A673 (cell line): ENCODE measurements at regions not wholly inside any gene's neighbourhood (a gene's known extent, or its start where the extent isn't known, plus 50 kb on each side); places are given as distances from the start of the nearest gene placed in this dataset.

Experiments used
- CTCF ChIP-seq: fragments of 300-800, 200-600 bp; sonication (generic); conservative IDR thresholded peaks from 2 replicates; pipeline ENCODE4 v1.5.1; 2017; ENCODE audit warnings: low read depth, mild to moderate bottlenecking, antibody characterized with exemption, low read length, moderate library complexity, mixed read lengths
- EZH2 ChIP-seq: fragments of 200-600 bp; sonication (generic); IDR thresholded peaks from 2 replicates; pipeline ENCODE4 v1.6.1; 2017; ENCODE audit warnings: borderline replicate concordance, low read depth, mild to moderate bottlenecking, mixed read lengths, antibody characterized with exemption, low read length; ENCODE audit not compliant: poor library complexity, severe bottlenecking

- TF ChIP-seq CTCF (no peak), EZH2 (no peak)
Measured at GRCh38 chr5:2989517-2989916, 238.0 kb upstream of the IRX2 start.
